HEK293 (cell line): ENCODE measurements at regions not wholly inside any gene's neighbourhood (a gene's known extent, or its start where the extent isn't known, plus 50 kb on each side); places are given as distances from the start of the nearest gene placed in this dataset.
A peak's percentile ranks its signal among the peaks of the same experiment; 100 is the strongest.
"Not testable (repeated sequence)": the region's sequence is repeated elsewhere in the genome, so short reads cannot be mapped to it uniquely, and the experiment has no call there.

Experiments
- CTCF ChIA-PET: fragments of 350-600 bp; formaldehyde crosslinking; extraction: SDS; loops from one replicate; lab custom pipeline; 2021; ENCODE audit warnings: antibody characterized with exemption; lab: Yijun Ruan, JAX
- POLR2A ChIA-PET: fragments of 300-600 bp; formaldehyde crosslinking; extraction: SDS; loops from one replicate; lab custom pipeline; 2020; ENCODE audit warnings: antibody characterized with exemption, inconsistent platforms; lab: Yijun Ruan, JAX
- H3K27ac ChIP-seq: fragments of 200-500 bp; sonication (Bioruptor generic); 2 replicates; pipeline ENCODE4 v1.5.1; 2014; ENCODE audit warnings: low read depth, low read length, control low read depth, inconsistent platforms; ENCODE audit errors: extremely low read depth
- H3K36me3 ChIP-seq, 2 experiments: fragments of 200-500 bp in 1 of 2; sonication (Bioruptor generic) in 1 of 2; 1 replicate in 1 of 2; 2 replicates in 1 of 2; pipeline ENCODE4 v1.5.1; 2014 to 2017; ENCODE audit warnings: inconsistent platforms in 2 of 2, low read length in 2 of 2; ENCODE audit not compliant: control insufficient read depth in 2 of 2, insufficient read depth in 1 of 2
- H3K4me1 ChIP-seq: fragments of 200-500 bp; sonication (Bioruptor generic); 2 replicates; pipeline ENCODE4 v1.5.1; 2014; ENCODE audit warnings: mild to moderate bottlenecking, low read length, inconsistent platforms; ENCODE audit not compliant: control insufficient read depth, insufficient read depth
- H3K4me3 ChIP-seq: 2 replicates; pipeline ENCODE4 v1.5.1; 2011; ENCODE audit warnings: low read depth, mild to moderate bottlenecking, control low read depth, low read length, moderate library complexity
- H3K9me3 ChIP-seq: fragments of 200-500 bp; sonication (Bioruptor generic); 2 replicates; pipeline ENCODE4 v1.5.1; 2014; ENCODE audit warnings: low read depth, low read length, inconsistent platforms; ENCODE audit not compliant: control insufficient read depth, insufficient read depth
- ATF2 ChIP-seq: fragments of 450-650 bp; formaldehyde crosslinking; IDR thresholded peaks from 2 replicates; pipeline ENCODE4 v1.5.1; 2016; ENCODE audit warnings: missing biosample characterization, missing genetic modification characterization, low read depth
- KLF7 ChIP-seq: fragments of 450-650 bp; formaldehyde crosslinking; IDR thresholded peaks from 2 replicates; pipeline ENCODE4 v1.5.1; 2016; ENCODE audit warnings: missing biosample characterization, missing genetic modification characterization, borderline replicate concordance
- OSR2 ChIP-seq: fragments of 450-650 bp; formaldehyde crosslinking; IDR thresholded peaks from 2 replicates; pipeline ENCODE4 v1.5.1; 2016; ENCODE audit warnings: missing biosample characterization, missing genetic modification characterization
- SP7 ChIP-seq: fragments of 450-650 bp; formaldehyde crosslinking; IDR thresholded peaks from 2 replicates; pipeline ENCODE4 v1.5.1; 2016; ENCODE audit warnings: missing biosample characterization, missing genetic modification characterization
- ZBTB11 ChIP-seq: fragments of 450-650 bp; formaldehyde crosslinking; conservative IDR thresholded peaks from 2 replicates; pipeline ENCODE4 v1.5.1; 2016; ENCODE audit warnings: low read depth, missing biosample characterization, missing genetic modification characterization
- ZBTB17 ChIP-seq: fragments of 450-650 bp; formaldehyde crosslinking; IDR thresholded peaks from 2 replicates; pipeline ENCODE4 v1.5.1; 2016; ENCODE audit warnings: missing biosample characterization, missing genetic modification characterization
- ZNF121 ChIP-seq: fragments of 450-650 bp; formaldehyde crosslinking; IDR thresholded peaks from 2 replicates; pipeline ENCODE4 v1.5.1; 2016; ENCODE audit warnings: missing biosample characterization, missing genetic modification characterization
- ZNF16 ChIP-seq: fragments of 450-650 bp; formaldehyde crosslinking; IDR thresholded peaks from 2 replicates; pipeline ENCODE4 v1.5.1; 2016; ENCODE audit warnings: low read depth, missing biosample characterization, missing genetic modification characterization
- ZNF404 ChIP-seq: fragments of 450-650 bp; formaldehyde crosslinking; IDR thresholded peaks from 2 replicates; pipeline ENCODE4 v1.5.1; 2017; ENCODE audit warnings: missing biosample characterization, missing genetic modification characterization
- ZNF423 ChIP-seq: fragments of 450-650 bp; formaldehyde crosslinking; IDR thresholded peaks from 2 replicates; pipeline ENCODE4 v1.5.1; 2016; ENCODE audit warnings: missing biosample characterization, missing genetic modification characterization
- ZNF473 ChIP-seq: fragments of 450-650 bp; formaldehyde crosslinking; IDR thresholded peaks from 2 replicates; pipeline ENCODE4 v1.5.1; 2017; ENCODE audit warnings: missing biosample characterization, missing genetic modification characterization
- ZNF521 ChIP-seq: fragments of 450-650 bp; formaldehyde crosslinking; IDR thresholded peaks from 2 replicates; pipeline ENCODE4 v1.5.1; 2017; ENCODE audit warnings: missing biosample characterization, mild to moderate bottlenecking, missing genetic modification characterization
- ZNF571 ChIP-seq: fragments of 450-650 bp; formaldehyde crosslinking; IDR thresholded peaks from 2 replicates; pipeline ENCODE4 v1.5.0; 2017; ENCODE audit warnings: missing biosample characterization, missing genetic modification characterization
- ZNF580 ChIP-seq: fragments of 450-650 bp; formaldehyde crosslinking; IDR thresholded peaks from 2 replicates; pipeline ENCODE4 v1.5.1; 2016; ENCODE audit warnings: missing biosample characterization, missing genetic modification characterization
- ZNF623 ChIP-seq: fragments of 450-650 bp; formaldehyde crosslinking; IDR thresholded peaks from 2 replicates; pipeline ENCODE4 v1.5.1; 2016; ENCODE audit warnings: missing biosample characterization, missing genetic modification characterization
- ZNF670 ChIP-seq: fragments of 450-650 bp; formaldehyde crosslinking; IDR thresholded peaks from 2 replicates; pipeline ENCODE4 v1.5.1; 2016; ENCODE audit warnings: missing biosample characterization, missing genetic modification characterization, low read depth

GRCh38 chr7:140276001-140276400 lies 99.2 kb upstream of the KDM7A start (continued):
- TF ChIP-seq ZNF16, result no peak
- TF ChIP-seq ZBTB11 (tag by site-specific recombination), result no peak
- TF ChIP-seq ATF2 (tag by site-specific recombination), result no peak
- no peak for TF ChIP-seq OSR2

GRCh38 chr7:140275069-140275965 lies 98.5 kb upstream of the KDM7A start:
- CTCF ChIA-PET, result interaction anchor here (0.6 to 1.0 kb wide), 3 partner anchors 22 to 400 kb away, joined by 3 to 5 read pairs (median 5); no protein-coding TSS in a partner anchor

GRCh38 chr7:140273417-140273816 lies 96.6 kb upstream of the KDM7A start:
- ChIA-PET POLR2A (no interaction called here), CTCF (no interaction called here)
- no peaks in the 10 kb centered on the region for H3K9me3 ChIP-seq
- H3K27ac ChIP-seq, result no peak overlapping the region
- no peaks in the 10 kb centered on the region for H3K4me1 ChIP-seq
- H3K4me3 ChIP-seq, result no peak overlapping the region
- H3K36me3 ChIP-seq, result no peaks in the 10 kb centered on the region
- TF ChIP-seq ZNF521 (tag by site-specific recombination), result no peak
- no peak for TF ChIP-seq ZNF623 (tag by site-specific recombination)
- TF ChIP-seq ZNF670 (tag by site-specific recombination), result no peak
- no peak for TF ChIP-seq ZNF580 (tag by site-specific recombination)
- no peak for TF ChIP-seq ZNF473
- TF ChIP-seq ZNF571 (tag by site-specific recombination), result no peak
- TF ChIP-seq ZNF404, result no peak

More at GRCh38 chr7:140275069-140275965, 98.5 kb upstream of the KDM7A start:
- Histone ChIP-seq H3K4me1 (no peaks in the 10 kb centered on the region), H3K27ac (no peak overlapping the region), H3K36me3 (no peaks in the 10 kb centered on the region), H3K4me3 (no peak overlapping the region), H3K9me3 (no peaks in the 10 kb centered on the region)
- POLR2A ChIA-PET, result no interaction called here
- TF ChIP-seq ZBTB17 (peak; percentile 64), SP7 (tag by site-specific recombination) (no peak), KLF7 (tag by site-specific recombination) (no peak), ZNF423 (tag by site-specific recombination) (no peak), ZNF121 (tag by site-specific recombination) (no peak)

GRCh38 chr7:140271643-140271968 lies 94.8 kb upstream of the KDM7A start:
- H3K27ac ChIP-seq, H3K9me3 ChIP-seq, H3K36me3 ChIP-seq, CTCF ChIA-PET, H3K4me1 ChIP-seq, POLR2A ChIA-PET, H3K4me3 ChIP-seq: not testable (repeated sequence)
